Hypothalamus (tissue), 51 donors: ENCODE measurements at regions not wholly inside any gene's neighbourhood (a gene's known extent, or its start where the extent isn't known, plus 50 kb on each side); places are given as distances from the start of the nearest gene placed in this dataset.
A peak's percentile ranks its signal among the peaks of the same experiment; 100 is the strongest.

Source experiments
- DNase-seq, 51 donors: peaks; one replicate each; lab custom pipeline; 2025; lab: John Stamatoyannopoulos, UW

DNA sequence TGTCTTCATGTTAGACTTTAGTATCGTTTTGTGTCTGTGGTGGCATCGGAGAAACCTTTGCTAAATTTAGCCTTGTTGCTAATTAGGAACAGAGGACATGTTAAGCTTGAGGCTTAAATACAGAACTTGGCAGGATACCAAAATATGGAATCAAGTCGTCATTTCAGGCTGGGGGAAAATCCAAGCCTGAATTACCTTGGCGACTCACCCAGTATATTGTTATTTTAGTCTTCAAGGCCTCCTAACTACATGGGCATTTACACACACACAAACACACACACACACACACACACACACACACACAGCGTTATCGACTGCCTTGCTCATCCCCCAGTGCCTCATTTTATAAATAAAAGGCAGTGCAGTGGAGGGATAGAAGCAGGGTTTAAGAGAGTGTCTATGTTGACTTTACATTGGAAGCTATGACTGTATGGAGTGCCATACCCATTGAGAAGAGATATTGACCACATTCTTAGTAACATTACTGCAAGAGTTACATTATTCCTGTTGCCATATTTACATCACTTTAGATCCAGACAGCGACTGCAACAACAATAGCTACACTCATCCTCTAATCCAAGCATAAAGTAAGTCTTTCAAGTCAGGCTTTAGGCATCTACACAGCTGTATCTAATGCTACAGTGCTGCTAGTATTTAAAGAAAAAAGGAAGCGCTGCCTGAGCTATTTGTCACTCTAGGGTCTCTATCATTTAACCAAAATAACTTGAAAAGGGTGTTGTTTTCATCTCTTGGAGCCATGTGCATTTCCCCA, 210.8 kb upstream of the SEMA6D start:
- no peak for DNase-seq

GRCh38 chr15:47507221-47507985, 209.9 kb upstream of the SEMA6D start:
- DNase-seq = peak in 9 of 51 donors; percentile 2 to 39 (median 25)

DNA sequence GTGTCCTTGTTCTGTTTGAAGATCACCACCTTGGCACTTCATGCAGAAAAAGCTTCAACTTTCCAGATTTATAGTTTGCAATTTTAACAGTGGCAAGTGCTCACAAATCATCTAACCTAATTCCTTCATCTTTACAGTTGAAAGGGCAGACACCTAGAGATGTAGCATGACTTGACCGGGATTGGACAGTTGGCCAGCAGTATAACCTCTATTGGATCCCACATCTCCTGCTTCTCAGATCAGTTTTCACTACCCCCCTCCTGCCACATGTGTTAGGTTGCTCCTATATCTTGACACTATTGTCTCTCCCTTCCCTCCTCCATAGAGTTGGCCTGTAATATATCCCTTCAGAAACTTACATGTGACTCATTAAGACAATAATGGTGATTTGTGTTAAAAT, 206.0 kb upstream of the SEMA6D start:
- DNase-seq = no peak

DNA sequence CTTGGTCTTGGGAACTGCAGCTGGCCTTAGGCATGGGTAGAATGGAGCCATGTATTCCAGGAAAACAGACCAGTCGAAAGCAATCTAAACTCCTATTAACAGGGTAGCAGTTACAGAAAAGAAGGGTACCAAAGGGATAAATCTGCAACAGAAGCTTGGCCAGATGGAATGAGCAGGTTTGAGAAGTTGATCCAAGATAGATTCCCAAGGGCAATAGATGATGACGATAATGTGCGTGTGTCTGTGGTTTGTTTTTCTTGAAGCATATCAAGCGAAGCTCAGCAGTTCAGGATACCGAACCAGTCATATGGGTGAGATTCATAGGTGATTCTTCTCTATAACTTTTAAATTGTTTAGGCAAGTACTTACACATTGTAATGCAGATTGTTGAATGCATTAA, 203.8 kb upstream of the SEMA6D start:
- DNase-seq = no peak

DNA sequence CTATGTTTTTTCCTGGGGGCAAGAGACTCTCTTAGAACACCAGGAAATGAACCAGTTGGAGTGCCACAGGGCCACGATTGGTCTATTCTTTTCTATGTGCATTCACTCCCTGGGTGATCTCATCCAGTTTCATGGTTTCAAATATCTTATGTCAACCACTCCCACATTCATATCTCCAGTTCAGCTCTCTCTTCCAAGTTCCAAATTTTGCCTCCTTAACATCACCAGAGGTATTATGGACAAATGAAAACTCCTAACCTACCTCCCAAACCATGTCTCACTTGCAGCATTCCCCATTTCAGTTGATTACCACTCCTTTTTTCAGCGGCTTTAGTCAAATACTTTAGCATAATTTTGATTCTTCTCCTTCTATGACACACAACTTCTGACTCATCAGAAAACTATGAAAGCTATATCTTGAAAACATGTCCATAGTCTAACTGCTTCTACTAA, 203.1 kb upstream of the SEMA6D start:
- no peak for DNase-seq

DNA sequence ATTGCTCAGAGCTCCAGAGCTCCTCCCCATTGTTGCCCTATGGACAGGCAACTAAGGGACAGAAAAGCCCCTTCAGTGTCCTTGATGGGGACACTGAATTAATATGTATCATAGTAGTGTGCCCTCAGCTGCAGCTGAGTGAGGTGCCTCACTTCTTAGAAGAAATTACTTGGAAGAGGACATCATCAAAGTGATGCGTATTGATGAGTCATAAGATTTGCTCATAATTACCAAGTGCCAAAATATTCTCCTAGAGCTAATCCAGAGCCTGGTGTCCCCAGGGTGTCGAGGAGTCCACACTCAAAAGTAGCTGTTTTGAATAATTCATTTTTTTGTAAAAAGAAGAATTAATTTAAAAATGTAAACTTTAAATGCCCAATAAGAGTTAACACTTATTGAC, 200.7 kb upstream of the SEMA6D start:
- no peak for DNase-seq

- no peak for DNase-seq
Measured at GRCh38 chr15:47516972-47517371, 200.3 kb upstream of the SEMA6D start.

DNA sequence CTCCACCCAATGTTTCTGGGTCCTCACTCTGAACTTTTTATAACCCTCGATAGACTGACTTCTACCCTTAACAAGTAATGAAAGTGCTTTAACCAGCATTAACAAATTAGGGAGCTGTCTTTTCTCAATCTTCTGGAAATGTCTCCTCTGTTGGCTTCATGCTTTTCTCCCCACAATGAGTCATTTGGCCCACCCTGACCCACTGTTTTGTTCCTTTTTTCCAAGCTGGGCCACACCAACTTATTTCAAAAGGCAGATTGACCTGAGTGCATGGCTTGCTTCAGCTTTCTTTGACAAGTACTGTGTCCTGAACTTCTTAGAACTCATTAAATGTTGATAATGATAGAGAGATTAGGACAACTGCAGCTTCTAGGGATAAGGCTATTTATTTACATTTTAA, 199.6 kb upstream of the SEMA6D start:
- DNase-seq = no peak

GRCh38 chr15:47523681-47524475, 193.4 kb upstream of the SEMA6D start:
- no peak for DNase-seq

- no peak for DNase-seq
Measured at GRCh38 chr15:47529241-47529640, 188.1 kb upstream of the SEMA6D start.

GRCh38 chr15:47534673-47535072, 182.6 kb upstream of the SEMA6D start:
- no peak for DNase-seq

DNA sequence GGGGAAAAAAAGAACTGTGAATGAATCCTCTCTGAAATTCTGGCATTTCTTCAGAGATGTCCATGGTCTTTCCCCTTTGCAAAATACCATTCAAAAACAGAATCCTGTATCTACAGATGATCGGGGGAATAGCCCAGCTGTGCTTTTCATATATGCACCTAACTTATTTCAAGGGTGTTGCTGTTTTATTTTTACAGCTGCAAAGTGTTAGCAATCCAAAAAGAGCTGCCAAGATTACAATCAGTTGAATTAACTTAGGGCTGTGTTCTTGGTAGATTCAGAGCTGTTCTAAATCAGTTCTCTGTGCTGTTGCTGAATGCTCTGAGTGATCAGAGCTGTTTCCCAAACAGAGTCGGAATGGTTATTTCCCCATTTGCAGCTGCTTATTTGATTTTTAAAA, 175.7 kb upstream of the SEMA6D start:
- no peak for DNase-seq

- DNase-seq = no peak
Measured at GRCh38 chr15:47542312-47542989, 174.9 kb upstream of the SEMA6D start.

DNA sequence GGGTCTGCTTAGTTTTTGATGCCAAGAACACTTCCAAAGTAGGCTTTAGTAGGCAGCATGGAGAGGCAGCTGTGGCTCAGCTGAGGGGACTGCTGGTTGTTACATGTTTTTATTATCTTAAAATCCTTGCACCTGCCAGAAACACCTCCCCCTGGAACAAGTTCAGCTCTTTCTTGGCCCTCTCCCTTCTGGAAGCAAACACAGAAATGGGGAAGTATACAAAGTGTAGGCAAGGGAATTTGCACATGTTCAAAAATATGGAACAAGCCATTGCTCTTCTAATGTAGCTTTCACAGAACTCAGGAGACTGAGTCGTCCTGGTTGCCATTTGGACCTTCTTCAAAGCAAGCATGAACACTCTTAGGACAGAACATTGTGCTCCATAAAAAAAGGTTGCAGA, 169.1 kb upstream of the SEMA6D start:
- DNase-seq = no peak

GRCh38 chr15:47548986-47549385, 168.3 kb upstream of the SEMA6D start:
- no peak for DNase-seq

DNA sequence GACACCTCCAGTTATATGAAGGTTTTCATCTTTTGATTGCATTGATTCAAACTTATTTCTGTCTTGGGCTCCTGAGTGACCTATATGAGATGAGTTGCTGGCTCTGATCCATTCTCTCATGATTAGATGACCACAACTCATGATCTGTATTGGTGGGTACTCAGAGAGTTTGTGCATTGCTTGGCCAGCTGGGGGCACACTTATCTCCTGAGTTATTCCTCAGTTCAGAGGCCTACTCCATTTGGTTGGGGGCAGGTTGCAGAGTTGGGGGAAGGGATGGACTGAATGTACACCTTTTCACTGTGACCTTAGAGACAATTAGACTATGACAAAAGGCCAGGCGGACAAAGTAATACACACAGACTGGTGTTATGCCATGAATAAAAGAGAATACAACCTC, 166.2 kb upstream of the SEMA6D start:
- peak in 1 of 51 donors; percentile 3 for DNase-seq

GRCh38 chr15:47551546-47551945, 165.8 kb upstream of the SEMA6D start:
- DNase-seq = no peak

GRCh38 chr15:47552978-47553608, 164.2 kb upstream of the SEMA6D start:
- DNase-seq = no peak

- DNase-seq = no peak
Measured at GRCh38 chr15:47553947-47554346, 163.4 kb upstream of the SEMA6D start.

- no peak for DNase-seq
Measured at GRCh38 chr15:47561102-47561501, 156.2 kb upstream of the SEMA6D start.
